ENCODE measurements at regions not wholly inside any gene's neighbourhood (a gene's known extent, or its start where the extent isn't known, plus 50 kb on each side); places are given as distances from the start of the nearest gene placed in this dataset.

- TF ChIP-seq, protein P1, sequence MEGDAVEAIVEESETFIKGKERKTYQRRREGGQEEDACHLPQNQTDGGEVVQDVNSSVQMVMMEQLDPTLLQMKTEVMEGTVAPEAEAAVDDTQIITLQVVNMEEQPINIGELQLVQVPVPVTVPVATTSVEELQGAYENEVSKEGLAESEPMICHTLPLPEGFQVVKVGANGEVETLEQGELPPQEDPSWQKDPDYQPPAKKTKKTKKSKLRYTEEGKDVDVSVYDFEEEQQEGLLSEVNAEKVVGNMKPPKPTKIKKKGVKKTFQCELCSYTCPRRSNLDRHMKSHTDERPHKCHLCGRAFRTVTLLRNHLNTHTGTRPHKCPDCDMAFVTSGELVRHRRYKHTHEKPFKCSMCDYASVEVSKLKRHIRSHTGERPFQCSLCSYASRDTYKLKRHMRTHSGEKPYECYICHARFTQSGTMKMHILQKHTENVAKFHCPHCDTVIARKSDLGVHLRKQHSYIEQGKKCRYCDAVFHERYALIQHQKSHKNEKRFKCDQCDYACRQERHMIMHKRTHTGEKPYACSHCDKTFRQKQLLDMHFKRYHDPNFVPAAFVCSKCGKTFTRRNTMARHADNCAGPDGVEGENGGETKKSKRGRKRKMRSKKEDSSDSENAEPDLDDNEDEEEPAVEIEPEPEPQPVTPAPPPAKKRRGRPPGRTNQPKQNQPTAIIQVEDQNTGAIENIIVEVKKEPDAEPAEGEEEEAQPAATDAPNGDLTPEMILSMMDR (IDR thresholded peaks at IDR 0.05; ENCODE audit: poor library complexity) = no peak
- no peak for TF ChIP-seq EZH2 (IDR thresholded peaks at IDR 0.05; ENCODE audit: borderline replicate concordance)
- no peak for TF ChIP-seq EZH2phosphoT487 (IDR thresholded peaks at IDR 0.05; ENCODE audit: low read depth, severe bottlenecking, unreplicated experiment)
Measured at GRCh38 chr4:130183766-130184165, 1087.8 kb downstream of the C4orf33 start.

Data from hepatocyte (in vitro differentiated cells).